ENCODE measurements at regions not wholly inside any gene's neighbourhood (a gene's known extent, or its start where the extent isn't known, plus 50 kb on each side); places are given as distances from the start of the nearest gene placed in this dataset.

GRCh38 chr18:78929516-78929915 is 50.1 kb upstream of the SALL3 start:
- TF ChIP-seq CTCF (conservative IDR thresholded peaks at IDR 0.05; ENCODE audit: low read length) (no peak), EZH2phosphoT487 (IDR thresholded peaks at IDR 0.05; ENCODE audit: borderline replicate concordance, low read depth, low read length) (no peak)
